Mesendoderm (in vitro differentiated cells): ENCODE measurements at regions not wholly inside any gene's neighbourhood (a gene's known extent, or its start where the extent isn't known, plus 50 kb on each side); places are given as distances from the start of the nearest gene placed in this dataset.

Source experiments
- DNase-seq: peaks from one replicate; pipeline ENCODE4 v3.0.0; 2013
- H2AK5ac ChIP-seq: 2 replicates; pipeline ENCODE4 v1.6.1; 2013; ENCODE audit warnings: low read length, inconsistent platforms
- H2BK120ac ChIP-seq: 2 replicates; pipeline ENCODE4 v1.6.1; 2013; ENCODE audit warnings: low read depth, mild to moderate bottlenecking, low read length, moderate library complexity, mixed read lengths
- H2BK15ac ChIP-seq: replicated peaks from 2 replicates; pipeline ENCODE4 v1.6.1; 2013; ENCODE audit warnings: low read depth, mild to moderate bottlenecking, moderate library complexity
- H2BK5ac ChIP-seq: 2 replicates; pipeline ENCODE4 v1.6.1; 2013; ENCODE audit warnings: low read length, inconsistent platforms
- H3K18ac ChIP-seq: 2 replicates; pipeline ENCODE4 v1.6.1; 2013; ENCODE audit warnings: mild to moderate bottlenecking, low read length, mixed read lengths
- H3K23ac ChIP-seq: one replicate; pipeline ENCODE4 v1.6.1; 2013; ENCODE audit warnings: low read length
- H3K27ac ChIP-seq: 2 replicates; pipeline ENCODE4 v1.5.1; 2013; ENCODE audit warnings: low read depth, mild to moderate bottlenecking, inconsistent platforms, low read length, moderate library complexity
- H3K27me3 ChIP-seq: 2 replicates; pipeline ENCODE4 v1.6.1; 2013; ENCODE audit warnings: low read length, control low read depth, mild to moderate bottlenecking, inconsistent platforms; ENCODE audit not compliant: insufficient read depth, poor library complexity
- H3K36me3 ChIP-seq: 2 replicates; pipeline ENCODE4 v1.6.1; 2013; ENCODE audit warnings: low read length, inconsistent platforms; ENCODE audit not compliant: control insufficient read depth, insufficient read depth
- H3K4ac ChIP-seq: one replicate; pipeline ENCODE4 v1.6.1; 2013; ENCODE audit warnings: low read depth, mild to moderate bottlenecking, low read length, moderate library complexity
- H3K4me1 ChIP-seq: 2 replicates; pipeline ENCODE4 v1.6.1; 2013; ENCODE audit warnings: low read depth, low read length, inconsistent platforms; ENCODE audit not compliant: control insufficient read depth
- H3K4me2 ChIP-seq: 2 replicates; pipeline ENCODE4 v1.6.1; 2013; ENCODE audit warnings: low read length
- H3K4me3 ChIP-seq: 2 replicates; pipeline ENCODE4 v1.5.1; 2013; ENCODE audit warnings: mild to moderate bottlenecking, low read length
- H3K56ac ChIP-seq: one replicate; pipeline ENCODE4 v1.6.1; 2013; ENCODE audit warnings: low read length
- H3K79me1 ChIP-seq: 2 replicates; pipeline ENCODE4 v1.6.1; 2013; ENCODE audit warnings: low read length, inconsistent platforms
- H3K79me2 ChIP-seq: 2 replicates; pipeline ENCODE4 v1.6.1; 2013; ENCODE audit warnings: mild to moderate bottlenecking, low read length; ENCODE audit not compliant: control insufficient read depth, insufficient read depth
- H3K9ac ChIP-seq: 2 replicates; pipeline ENCODE4 v1.6.1; 2013; ENCODE audit warnings: low read length, inconsistent platforms
- H4K5ac ChIP-seq: one replicate; pipeline ENCODE4 v1.6.1; 2013; ENCODE audit warnings: low read length
- H4K8ac ChIP-seq: one replicate; pipeline ENCODE4 v1.6.1; 2013; ENCODE audit warnings: low read depth, mild to moderate bottlenecking, control low read depth, low read length, moderate library complexity
- WGBS: extraction: QIAGEN DNeasy Blood & Tissue Kit; methylation state at CpG from one replicate; pipeline ENCODE4 v1.1.7; 2013; ENCODE audit warnings: low lambda C conversion rate, missing lambda C conversion rate; ENCODE audit not compliant: insufficient coverage; ENCODE audit errors: extremely low coverage; 5-methylcytosine and 5-hydroxymethylcytosine counted together

DNA sequence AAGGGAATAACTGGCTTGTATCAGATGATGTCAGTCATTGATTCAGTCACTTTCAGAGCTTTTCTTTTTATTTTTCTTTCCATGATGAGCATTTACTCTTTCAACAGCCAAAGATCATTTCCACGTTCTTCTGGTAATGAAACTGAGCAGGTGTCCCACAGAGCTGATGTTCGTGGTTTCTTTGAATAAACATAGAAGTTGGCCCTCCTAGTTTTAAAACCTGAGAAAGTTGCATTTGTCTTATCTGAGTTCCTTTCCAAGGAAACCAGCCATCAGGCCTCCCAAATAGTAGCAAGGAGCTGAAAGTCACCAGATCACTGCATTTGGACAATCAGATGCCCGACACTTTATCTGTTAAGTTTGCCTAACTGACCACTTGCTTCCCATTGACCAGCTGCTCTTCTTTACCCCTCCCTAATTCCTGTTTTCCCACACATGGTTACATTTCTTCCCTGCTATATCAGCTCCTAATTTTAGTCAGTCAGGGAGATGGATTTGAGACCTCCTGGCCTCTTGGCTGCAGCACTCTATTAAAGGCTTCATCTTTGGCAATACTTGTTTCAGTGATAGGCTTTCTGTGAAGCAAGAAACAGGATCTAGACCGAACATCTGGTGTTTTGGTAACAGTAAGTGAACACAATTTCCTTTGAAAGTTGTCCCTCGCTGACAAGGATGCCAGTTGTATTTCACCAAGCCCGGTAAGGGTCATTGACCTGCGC lies 420.8 kb downstream of the CHSY3 start:
- no peak for DNase-seq
- H2BK120ac ChIP-seq, result no peak overlapping the region
- no peaks in the 10 kb centered on the region for H3K79me2 ChIP-seq
- no peak overlapping the region for H3K23ac ChIP-seq
- H3K18ac ChIP-seq, result no peak overlapping the region
- WGBS, result no CpG with 5 or more reads among the region's 7 CpGs
- H3K4ac ChIP-seq, result no peak overlapping the region
- H2BK5ac ChIP-seq, result no peak overlapping the region
- no peaks in the 10 kb centered on the region for H3K27me3 ChIP-seq
- no peaks in the 10 kb centered on the region for H3K79me1 ChIP-seq
- no peak overlapping the region for H4K8ac ChIP-seq
- H3K4me3 ChIP-seq, result no peak overlapping the region
- no peak overlapping the region for H3K9ac ChIP-seq
- H3K4me2 ChIP-seq, result no peak overlapping the region
- no peak overlapping the region for H4K5ac ChIP-seq
- H3K56ac ChIP-seq, result no peak overlapping the region
- H3K36me3 ChIP-seq, result no peaks in the 10 kb centered on the region
- H2BK15ac ChIP-seq, result no peak overlapping the region
- no peak overlapping the region for H3K27ac ChIP-seq
- H2AK5ac ChIP-seq, result no peak overlapping the region
- no peaks in the 10 kb centered on the region for H3K4me1 ChIP-seq

DNA sequence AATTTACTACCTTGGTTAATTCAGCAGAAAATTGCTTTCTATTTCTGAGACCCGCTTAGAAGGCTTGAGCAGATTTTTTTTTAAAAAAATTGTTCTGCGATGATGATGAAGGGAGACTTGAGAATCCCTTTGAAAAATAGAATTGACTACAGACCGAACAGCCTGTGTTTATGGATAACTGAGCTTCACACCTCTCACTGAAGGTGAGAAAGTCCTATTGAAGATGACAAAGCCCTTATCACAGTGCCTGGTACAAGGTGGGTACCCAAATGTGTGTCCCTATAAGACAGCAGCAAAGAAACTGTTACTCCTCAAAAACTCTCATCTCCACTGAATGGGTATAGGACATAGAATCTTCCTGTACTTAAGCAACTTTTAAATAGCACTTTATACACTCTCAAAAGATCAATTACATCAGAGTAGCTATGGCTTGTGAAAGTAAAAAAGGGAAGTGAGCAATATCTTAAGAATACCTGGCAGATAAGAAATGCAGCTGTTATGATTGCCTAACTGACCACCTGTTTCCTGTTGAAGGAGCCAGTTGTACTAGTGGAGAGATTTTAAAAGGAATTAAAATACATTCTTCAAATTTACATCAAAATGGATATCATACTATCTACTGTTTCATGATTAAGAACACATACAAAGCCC lies 419.7 kb downstream of the CHSY3 start:
- no peak overlapping the region for H4K5ac ChIP-seq
- H3K4me3 ChIP-seq, result no peak overlapping the region
- no peak overlapping the region for H4K8ac ChIP-seq
- no peak overlapping the region for H2AK5ac ChIP-seq
- H3K79me1 ChIP-seq, result no peaks in the 10 kb centered on the region
- H2BK120ac ChIP-seq, result no peak overlapping the region
- no peaks in the 10 kb centered on the region for H3K79me2 ChIP-seq
- H3K56ac ChIP-seq, result no peak overlapping the region
- H3K4me1 ChIP-seq, result no peaks in the 10 kb centered on the region
- WGBS, result no CpG with 5 or more reads among the region's 3 CpGs
- DNase-seq, result no peak
- H3K18ac ChIP-seq, result no peak overlapping the region
- H3K4me2 ChIP-seq, result no peak overlapping the region
- H3K27ac ChIP-seq, result no peak overlapping the region
- no peaks in the 10 kb centered on the region for H3K36me3 ChIP-seq
- no peak overlapping the region for H3K23ac ChIP-seq
- no peaks in the 10 kb centered on the region for H3K27me3 ChIP-seq
- no peak overlapping the region for H2BK15ac ChIP-seq
- no peak overlapping the region for H2BK5ac ChIP-seq
- H3K9ac ChIP-seq, result no peak overlapping the region
- no peak overlapping the region for H3K4ac ChIP-seq

DNA sequence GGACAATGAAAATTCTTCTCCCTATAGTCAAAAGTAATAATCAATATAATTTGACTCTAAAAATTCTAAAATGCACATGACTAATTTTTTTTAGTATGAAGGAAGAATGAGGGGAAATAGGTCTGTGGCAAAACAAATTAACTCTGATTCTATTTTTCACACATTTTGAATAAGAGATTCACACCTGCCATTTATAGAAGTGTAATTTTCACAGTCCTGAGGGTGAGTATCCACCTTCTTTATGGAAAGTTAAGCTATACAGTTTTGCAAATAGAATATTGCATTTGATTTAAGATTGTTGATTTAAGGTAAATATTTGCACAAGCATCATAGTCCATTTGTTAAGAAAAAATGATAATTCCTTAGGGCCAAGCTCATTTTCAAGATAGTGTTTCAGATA lies 417.7 kb downstream of the CHSY3 start:
- no peak overlapping the region for H2BK5ac ChIP-seq
- H3K56ac ChIP-seq, result no peak overlapping the region
- H2BK15ac ChIP-seq, result no peak overlapping the region
- H4K8ac ChIP-seq, result no peak overlapping the region
- H3K36me3 ChIP-seq, result no peaks in the 10 kb centered on the region
- H3K4ac ChIP-seq, result no peak overlapping the region
- no peak overlapping the region for H3K27ac ChIP-seq
- DNase-seq, result no peak
- no peak overlapping the region for H3K9ac ChIP-seq
- H3K18ac ChIP-seq, result no peak overlapping the region
- H3K4me1 ChIP-seq, result no peaks in the 10 kb centered on the region
- no peak overlapping the region for H3K4me2 ChIP-seq
- no peak overlapping the region for H3K4me3 ChIP-seq
- H2BK120ac ChIP-seq, result no peak overlapping the region
- no peaks in the 10 kb centered on the region for H3K79me2 ChIP-seq
- no peak overlapping the region for H2AK5ac ChIP-seq
- no peaks in the 10 kb centered on the region for H3K27me3 ChIP-seq
- H3K79me1 ChIP-seq, result no peaks in the 10 kb centered on the region
- no peak overlapping the region for H3K23ac ChIP-seq
- H4K5ac ChIP-seq, result no peak overlapping the region

DNA sequence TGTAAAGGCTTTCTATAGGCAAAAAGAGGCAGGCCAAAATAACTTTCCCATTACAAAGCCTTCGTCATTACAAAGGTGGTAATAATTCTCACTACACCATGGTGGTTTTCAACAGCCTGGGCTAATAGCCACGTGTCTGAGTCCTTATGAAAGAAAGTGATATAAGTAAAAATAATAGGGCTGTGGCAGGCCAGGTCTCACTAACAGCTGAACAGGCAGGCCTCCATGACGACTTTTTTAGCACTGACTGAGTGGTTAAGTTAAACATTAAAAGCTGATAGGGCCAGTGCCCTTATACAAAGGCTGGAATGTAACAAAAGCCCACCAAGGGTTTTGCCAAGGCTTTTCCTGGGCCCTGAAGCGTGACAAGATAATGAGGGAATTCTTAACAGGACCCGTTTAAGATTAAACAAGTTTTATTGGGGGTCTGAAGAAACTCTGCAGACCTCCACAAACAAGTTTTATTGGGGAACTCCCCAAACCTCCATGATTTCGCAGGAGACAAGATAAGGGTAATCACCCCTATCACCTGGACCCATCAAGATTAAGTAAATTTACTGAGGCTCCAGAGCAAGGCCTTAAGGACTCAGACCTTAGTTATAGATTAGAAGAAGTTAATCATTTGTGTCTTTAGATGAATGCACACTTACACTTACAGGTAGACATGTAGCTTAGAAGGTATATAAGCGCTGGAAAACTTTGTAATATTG lies 412.9 kb downstream of the CHSY3 start:
- no peak overlapping the region for H3K4me2 ChIP-seq
- no peak overlapping the region for H2BK5ac ChIP-seq
- no peak overlapping the region for H2BK15ac ChIP-seq
- peak; percentile 50 for DNase-seq
- H4K5ac ChIP-seq, result no peak overlapping the region
- no peak overlapping the region for H4K8ac ChIP-seq
- no peak overlapping the region for H2BK120ac ChIP-seq
- whole genome bisulfite sequencing, result no CpG with 5 or more reads among the region's 7 CpGs
- H3K4ac ChIP-seq, result no peak overlapping the region
- no peak overlapping the region for H2AK5ac ChIP-seq
- no peaks in the 10 kb centered on the region for H3K79me2 ChIP-seq
- H3K56ac ChIP-seq, result no peak overlapping the region
- H3K27ac ChIP-seq, result no peak overlapping the region
- no peaks in the 10 kb centered on the region for H3K36me3 ChIP-seq
- H3K9ac ChIP-seq, result no peak overlapping the region
- no peak overlapping the region for H3K4me3 ChIP-seq
- no peaks in the 10 kb centered on the region for H3K79me1 ChIP-seq
- no peaks in the 10 kb centered on the region for H3K27me3 ChIP-seq
- H3K18ac ChIP-seq, result peak overlapping the region; percentile 18
- no peaks in the 10 kb centered on the region for H3K4me1 ChIP-seq
- no peak overlapping the region for H3K23ac ChIP-seq

DNA sequence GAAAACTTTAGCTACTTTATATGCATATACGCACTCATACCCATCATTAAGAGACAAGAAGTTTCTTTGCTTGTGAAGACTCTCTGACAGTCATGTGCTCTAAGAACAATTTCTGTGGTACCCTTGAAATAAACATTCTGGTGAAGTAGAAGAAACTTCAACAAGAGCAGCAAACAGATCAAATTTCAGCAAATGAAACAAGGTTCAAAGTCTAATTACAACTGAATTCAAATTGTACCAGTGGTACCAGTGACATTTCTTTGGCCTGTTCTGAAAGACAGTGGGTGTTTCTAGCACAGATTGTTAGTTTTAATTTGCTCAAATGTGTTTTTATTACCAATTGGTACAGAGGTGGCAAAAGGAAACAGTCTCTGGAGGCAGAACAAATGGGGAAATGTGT lies 391.0 kb downstream of the CHSY3 start:
- H4K8ac ChIP-seq, result no peak overlapping the region
- H2BK120ac ChIP-seq, result no peak overlapping the region
- H3K4me3 ChIP-seq, result no peak overlapping the region
- no peaks in the 10 kb centered on the region for H3K79me1 ChIP-seq
- no peak overlapping the region for H3K9ac ChIP-seq
- H2BK5ac ChIP-seq, result no peak overlapping the region
- no peak overlapping the region for H2BK15ac ChIP-seq
- no peak overlapping the region for H3K56ac ChIP-seq
- no peaks in the 10 kb centered on the region for H3K36me3 ChIP-seq
- no peak overlapping the region for H3K4ac ChIP-seq
- H3K18ac ChIP-seq, result no peak overlapping the region
- no peak overlapping the region for H3K4me2 ChIP-seq
- no peaks in the 10 kb centered on the region for H3K79me2 ChIP-seq
- no CpG with 5 or more reads among the region's 1 CpG for WGBS
- H3K23ac ChIP-seq, result no peak overlapping the region
- no peaks in the 10 kb centered on the region for H3K27me3 ChIP-seq
- no peak for DNase-seq
- H3K4me1 ChIP-seq, result no peaks in the 10 kb centered on the region
- no peak overlapping the region for H3K27ac ChIP-seq
- no peak overlapping the region for H2AK5ac ChIP-seq
- no peak overlapping the region for H4K5ac ChIP-seq
